HepG2 (cell line): ENCODE measurements at regions not wholly inside any gene's neighbourhood (a gene's known extent, or its start where the extent isn't known, plus 50 kb on each side); places are given as distances from the start of the nearest gene placed in this dataset.

Source experiments
- CBX5 ChIP-seq: sonication (generic); formaldehyde crosslinking; IDR thresholded peaks from 2 replicates; pipeline ENCODE4 v1.4.0; 2020; ENCODE audit warnings: missing genetic modification reagents, borderline replicate concordance
- ELF1 ChIP-seq: sonication (generic); formaldehyde crosslinking; IDR thresholded peaks from 2 replicates; pipeline ENCODE4 v1.4.0; 2020; ENCODE audit warnings: missing genetic modification reagents
- HES4 ChIP-seq: sonication (generic); formaldehyde crosslinking; IDR thresholded peaks from 2 replicates; pipeline ENCODE4 v1.9.0; 2021; ENCODE audit warnings: mild to moderate bottlenecking, missing genetic modification reagents, borderline replicate concordance
- NRL ChIP-seq: sonication (generic); formaldehyde crosslinking; IDR thresholded peaks from 2 replicates; pipeline ENCODE4 v1.5.0; 2020; ENCODE audit warnings: missing genetic modification reagents, mild to moderate bottlenecking, moderate library complexity, borderline replicate concordance
- SKI ChIP-seq: fragments of 450-650 bp; IDR thresholded peaks from one replicate; pipeline ENCODE4 v1.6.1; 2018; ENCODE audit warnings: mild to moderate bottlenecking; ENCODE audit not compliant: partially characterized antibody
- TF ChIP-seq, protein P1 (sequence below): sonication (generic); formaldehyde crosslinking; IDR thresholded peaks from 2 replicates; pipeline ENCODE4 v1.5.0; 2020; ENCODE audit warnings: mild to moderate bottlenecking, missing genetic modification reagents, moderate library complexity

DNA sequence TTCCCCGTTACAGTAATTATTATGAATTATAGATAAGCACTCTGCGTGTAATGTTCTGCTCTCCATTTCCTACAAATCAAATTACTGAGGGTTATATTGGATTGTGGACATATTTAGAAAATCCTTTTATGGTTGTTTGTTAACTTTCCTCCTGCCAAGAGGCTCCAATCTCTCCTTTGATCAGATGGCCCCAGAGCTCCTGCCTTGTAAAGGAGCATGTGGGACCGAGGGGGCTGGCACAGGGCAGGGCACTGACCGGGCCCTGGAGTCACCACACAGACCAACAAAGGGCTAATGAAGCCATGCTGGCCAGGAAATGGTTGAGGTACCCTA is 415.9 kb downstream of the EFNA5 start:
- TF ChIP-seq SKI, result no peak
- TF ChIP-seq ELF1, result no peak
- TF ChIP-seq, protein P1, sequence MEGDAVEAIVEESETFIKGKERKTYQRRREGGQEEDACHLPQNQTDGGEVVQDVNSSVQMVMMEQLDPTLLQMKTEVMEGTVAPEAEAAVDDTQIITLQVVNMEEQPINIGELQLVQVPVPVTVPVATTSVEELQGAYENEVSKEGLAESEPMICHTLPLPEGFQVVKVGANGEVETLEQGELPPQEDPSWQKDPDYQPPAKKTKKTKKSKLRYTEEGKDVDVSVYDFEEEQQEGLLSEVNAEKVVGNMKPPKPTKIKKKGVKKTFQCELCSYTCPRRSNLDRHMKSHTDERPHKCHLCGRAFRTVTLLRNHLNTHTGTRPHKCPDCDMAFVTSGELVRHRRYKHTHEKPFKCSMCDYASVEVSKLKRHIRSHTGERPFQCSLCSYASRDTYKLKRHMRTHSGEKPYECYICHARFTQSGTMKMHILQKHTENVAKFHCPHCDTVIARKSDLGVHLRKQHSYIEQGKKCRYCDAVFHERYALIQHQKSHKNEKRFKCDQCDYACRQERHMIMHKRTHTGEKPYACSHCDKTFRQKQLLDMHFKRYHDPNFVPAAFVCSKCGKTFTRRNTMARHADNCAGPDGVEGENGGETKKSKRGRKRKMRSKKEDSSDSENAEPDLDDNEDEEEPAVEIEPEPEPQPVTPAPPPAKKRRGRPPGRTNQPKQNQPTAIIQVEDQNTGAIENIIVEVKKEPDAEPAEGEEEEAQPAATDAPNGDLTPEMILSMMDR (CRISPR knock-in tag), result no peak
- TF ChIP-seq NRL (CRISPR knock-in tag), result no peak
- no peak for TF ChIP-seq CBX5 (CRISPR knock-in tag)
- TF ChIP-seq HES4, result no peak
